Neutrophil (primary cell): ENCODE measurements at regions not wholly inside any gene's neighbourhood (a gene's known extent, or its start where the extent isn't known, plus 50 kb on each side); places are given as distances from the start of the nearest gene placed in this dataset.

ENCODE experiments used
- H3K27ac ChIP-seq: fragments of 200-600 bp; sonication (generic); 2 replicates; pipeline ENCODE4 v1.5.1; 2016; ENCODE audit warnings: mild to moderate bottlenecking, moderate library complexity
- H3K27me3 ChIP-seq: fragments of 200-600 bp; sonication (generic); 2 replicates; pipeline ENCODE4 v1.6.0; 2016; ENCODE audit warnings: mild to moderate bottlenecking
- H3K36me3 ChIP-seq: fragments of 200-600 bp; sonication (generic); 2 replicates; pipeline ENCODE4 v1.5.1; 2017
- H3K4me1 ChIP-seq, 2 experiments: fragments of 200-600 bp in 1 of 2; sonication (generic) in 1 of 2; 1 replicate in 1 of 2; 2 replicates in 1 of 2; pipeline versions ENCODE4 v1.5.1 to v1.6.1; 2013 to 2016; ENCODE audit warnings: low read depth in 1 of 2, low read length in 1 of 2, mild to moderate bottlenecking in 1 of 2, moderate library complexity in 1 of 2; ENCODE audit not compliant: control insufficient read depth in 1 of 2, insufficient read depth in 1 of 2
- H3K4me3 ChIP-seq, 2 experiments: fragments of 200-600 bp in 1 of 2; sonication (generic) in 1 of 2; 1 replicate in 1 of 2; 2 replicates in 1 of 2; pipeline ENCODE4 v1.5.1; 2013 to 2016; ENCODE audit warnings: low read depth in 1 of 2, low read length in 1 of 2, mild to moderate bottlenecking in 1 of 2, moderate library complexity in 1 of 2
- H3K9me3 ChIP-seq: fragments of 200-600 bp; sonication (generic); 2 replicates; pipeline ENCODE4 v1.5.1; 2016
- TF ChIP-seq, protein P1 (sequence below): fragments of 200-600 bp; sonication (generic); IDR thresholded peaks from 2 replicates; pipeline ENCODE4 v1.5.1; 2016; ENCODE audit warnings: antibody characterized with exemption

- H3K9me3 ChIP-seq = no peaks in the 10 kb centered on the region
- H3K4me1 ChIP-seq = no peaks in the 10 kb centered on the region
- H3K4me3 ChIP-seq = no peak overlapping the region
- H3K27me3 ChIP-seq = no peaks in the 10 kb centered on the region
- H3K27ac ChIP-seq = no peak overlapping the region
- no peaks in the 10 kb centered on the region for H3K36me3 ChIP-seq
- TF ChIP-seq, protein P1, sequence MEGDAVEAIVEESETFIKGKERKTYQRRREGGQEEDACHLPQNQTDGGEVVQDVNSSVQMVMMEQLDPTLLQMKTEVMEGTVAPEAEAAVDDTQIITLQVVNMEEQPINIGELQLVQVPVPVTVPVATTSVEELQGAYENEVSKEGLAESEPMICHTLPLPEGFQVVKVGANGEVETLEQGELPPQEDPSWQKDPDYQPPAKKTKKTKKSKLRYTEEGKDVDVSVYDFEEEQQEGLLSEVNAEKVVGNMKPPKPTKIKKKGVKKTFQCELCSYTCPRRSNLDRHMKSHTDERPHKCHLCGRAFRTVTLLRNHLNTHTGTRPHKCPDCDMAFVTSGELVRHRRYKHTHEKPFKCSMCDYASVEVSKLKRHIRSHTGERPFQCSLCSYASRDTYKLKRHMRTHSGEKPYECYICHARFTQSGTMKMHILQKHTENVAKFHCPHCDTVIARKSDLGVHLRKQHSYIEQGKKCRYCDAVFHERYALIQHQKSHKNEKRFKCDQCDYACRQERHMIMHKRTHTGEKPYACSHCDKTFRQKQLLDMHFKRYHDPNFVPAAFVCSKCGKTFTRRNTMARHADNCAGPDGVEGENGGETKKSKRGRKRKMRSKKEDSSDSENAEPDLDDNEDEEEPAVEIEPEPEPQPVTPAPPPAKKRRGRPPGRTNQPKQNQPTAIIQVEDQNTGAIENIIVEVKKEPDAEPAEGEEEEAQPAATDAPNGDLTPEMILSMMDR = no peak
Measured at GRCh38 chr6:139577124-139577762, 202.8 kb upstream of the CITED2 start.

GRCh38 chr6:139572001-139572400, 197.6 kb upstream of the CITED2 start:
- Histone ChIP-seq H3K27me3 (no peaks in the 10 kb centered on the region), H3K4me3 (no peak overlapping the region)

GRCh38 chr6:139570166-139570565, 195.7 kb upstream of the CITED2 start:
- TF ChIP-seq, protein P1 = no peak
- Histone ChIP-seq H3K27ac (no peak overlapping the region), H3K4me1 (peaks cover 4 to 8% of the 10 kb centered on the region in 2 experiments), H3K9me3 (no peaks in the 10 kb centered on the region), H3K36me3 (no peaks in the 10 kb centered on the region), H3K4me3 (no peak overlapping the region), H3K27me3 (no peaks in the 10 kb centered on the region)

More at GRCh38 chr6:139572001-139572400, 197.6 kb upstream of the CITED2 start:
- TF ChIP-seq, protein P1 = no peak
- H3K27ac ChIP-seq = no peak overlapping the region
- no peaks in the 10 kb centered on the region for H3K36me3 ChIP-seq
- H3K9me3 ChIP-seq = no peaks in the 10 kb centered on the region
- H3K4me1 ChIP-seq = peaks cover 3 to 8% of the 10 kb centered on the region in 2 experiments

DNA sequence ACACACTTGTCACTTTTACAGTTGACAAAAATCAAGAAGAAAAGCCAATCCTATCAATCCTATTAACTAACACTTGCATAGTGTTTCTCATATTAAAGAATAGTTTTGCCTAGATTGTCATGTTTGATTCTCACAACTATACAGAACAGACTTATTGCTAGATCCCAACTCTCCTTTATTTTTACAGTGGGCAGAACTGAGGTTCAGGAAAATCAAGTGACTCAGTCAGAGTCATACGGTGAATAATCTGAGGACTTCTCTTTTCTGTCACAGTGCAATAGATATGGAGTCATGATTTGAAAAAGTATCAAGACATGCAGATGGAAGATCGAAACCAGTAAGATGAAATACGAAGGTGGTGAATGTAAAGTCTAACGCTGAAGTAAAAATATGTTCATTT, 195.1 kb upstream of the CITED2 start:
- Histone ChIP-seq H3K27me3 (no peaks in the 10 kb centered on the region), H3K9me3 (no peaks in the 10 kb centered on the region), H3K36me3 (no peaks in the 10 kb centered on the region), H3K27ac (no peak overlapping the region), H3K4me1 (peaks cover 4 to 8% of the 10 kb centered on the region in 2 experiments), H3K4me3 (no peak overlapping the region)
- TF ChIP-seq, protein P1 = no peak

DNA sequence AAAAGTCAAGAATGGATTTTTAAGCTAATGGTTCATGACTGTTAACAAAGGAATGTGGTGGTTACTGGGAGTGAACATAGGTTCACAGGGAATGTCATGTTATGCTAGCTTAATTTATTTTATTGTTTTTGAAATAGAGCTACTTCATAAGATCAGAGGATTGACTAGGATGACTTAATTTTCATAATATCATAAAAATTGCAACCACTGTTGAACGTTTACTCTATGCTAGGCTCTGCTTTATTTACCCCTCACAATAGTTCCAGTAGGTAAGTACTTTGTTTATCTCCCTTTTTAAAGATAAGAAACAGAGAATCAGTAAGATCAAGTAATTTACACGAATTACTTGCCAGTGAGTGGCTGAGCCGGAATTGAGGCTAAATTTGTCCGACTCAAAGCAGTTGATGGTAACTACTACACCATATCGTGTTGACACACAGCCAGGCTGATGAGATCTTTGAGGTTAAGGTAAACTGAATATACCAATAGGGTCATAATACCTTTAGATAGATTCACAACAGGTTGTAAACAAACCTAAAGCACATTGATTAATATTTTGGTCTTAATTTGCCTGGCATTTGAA, 194.6 kb upstream of the CITED2 start:
- TF ChIP-seq, protein P1 = no peak
- no peak overlapping the region for H3K27ac ChIP-seq
- no peak overlapping the region for H3K4me3 ChIP-seq

More for the DNA sequence above, 194.6 kb upstream of the CITED2 start:
- Histone ChIP-seq H3K36me3 (no peaks in the 10 kb centered on the region), H3K9me3 (no peaks in the 10 kb centered on the region), H3K27me3 (no peaks in the 10 kb centered on the region), H3K4me1 (peaks cover 4 to 8% of the 10 kb centered on the region in 2 experiments)
